Effector CD4-positive, alpha-beta T cell (primary cell): ENCODE measurements at regions not wholly inside any gene's neighbourhood (a gene's known extent, or its start where the extent isn't known, plus 50 kb on each side); places are given as distances from the start of the nearest gene placed in this dataset.

ENCODE experiments used
- DNase-seq: peaks from one replicate; pipeline ENCODE4 v3.0.0-alpha.2; 2020

- DNase-seq, result no peak
These were observed 102.0 kb downstream of the TMEM18 start for GRCh38 chr2:575030-575726.

- no peak for DNase-seq
These were observed 103.3 kb downstream of the TMEM18 start for GRCh38 chr2:573805-574392.

GRCh38 chr2:573025-573424 lies 104.2 kb downstream of the TMEM18 start:
- no peak for DNase-seq

GRCh38 chr2:569681-570080 lies 107.5 kb downstream of the TMEM18 start:
- no peak for DNase-seq

- no peak for DNase-seq
These were observed 108.5 kb downstream of the TMEM18 start for GRCh38 chr2:568639-569235.

GRCh38 chr2:567865-568638 lies 109.2 kb downstream of the TMEM18 start:
- no peak for DNase-seq

- DNase-seq, result no peak
These were observed 109.7 kb downstream of the TMEM18 start for GRCh38 chr2:567496-567864.

- DNase-seq, result no peak
These were observed 110.6 kb downstream of the TMEM18 start for GRCh38 chr2:566379-567313.

- DNase-seq, result no peak
These were observed 112.6 kb downstream of the TMEM18 start for GRCh38 chr2:564471-565181.

- DNase-seq, result no peak
These were observed 113.7 kb downstream of the TMEM18 start for GRCh38 chr2:563512-563911.

- no peak for DNase-seq
These were observed 114.5 kb downstream of the TMEM18 start for GRCh38 chr2:562391-563364.

- no peak for DNase-seq
These were observed 118.3 kb downstream of the TMEM18 start for GRCh38 chr2:558879-559278.

GRCh38 chr2:558302-558642 lies 118.9 kb downstream of the TMEM18 start:
- no peak for DNase-seq

GRCh38 chr2:557635-558301 lies 119.4 kb downstream of the TMEM18 start:
- no peak for DNase-seq

- no peak for DNase-seq
These were observed 120.7 kb downstream of the TMEM18 start for GRCh38 chr2:556485-556884.

GRCh38 chr2:555164-555922 lies 121.9 kb downstream of the TMEM18 start:
- no peak for DNase-seq

GRCh38 chr2:554444-554843 lies 122.8 kb downstream of the TMEM18 start:
- DNase-seq, result no peak

- no peak for DNase-seq
These were observed 124.3 kb downstream of the TMEM18 start for GRCh38 chr2:552906-553305.

GRCh38 chr2:551621-552020 lies 125.6 kb downstream of the TMEM18 start:
- no peak for DNase-seq
